ENCODE measurements at regions not wholly inside any gene's neighbourhood (a gene's known extent, or its start where the extent isn't known, plus 50 kb on each side); places are given as distances from the start of the nearest gene placed in this dataset.

DNA sequence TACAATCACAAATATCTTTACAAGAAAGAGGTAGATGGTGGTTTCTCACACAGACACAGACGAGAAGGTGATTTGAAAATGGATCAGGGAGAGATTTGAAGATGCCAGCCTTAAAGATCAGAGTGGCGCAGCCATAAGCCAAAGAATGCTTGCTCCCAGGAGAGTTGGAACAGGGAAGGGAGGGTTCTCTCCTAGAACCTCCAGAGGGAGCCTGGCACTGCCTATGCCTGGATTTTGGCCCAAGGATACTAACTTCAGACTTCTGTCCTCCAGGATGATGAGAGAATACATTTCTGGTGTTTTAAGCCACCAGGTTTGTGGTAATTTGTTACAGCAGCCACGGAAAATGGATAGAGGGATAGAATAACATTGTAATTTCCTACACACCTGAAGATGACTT, 279.1 kb downstream of the FAM43A start:
- TF ChIP-seq, protein P1, sequence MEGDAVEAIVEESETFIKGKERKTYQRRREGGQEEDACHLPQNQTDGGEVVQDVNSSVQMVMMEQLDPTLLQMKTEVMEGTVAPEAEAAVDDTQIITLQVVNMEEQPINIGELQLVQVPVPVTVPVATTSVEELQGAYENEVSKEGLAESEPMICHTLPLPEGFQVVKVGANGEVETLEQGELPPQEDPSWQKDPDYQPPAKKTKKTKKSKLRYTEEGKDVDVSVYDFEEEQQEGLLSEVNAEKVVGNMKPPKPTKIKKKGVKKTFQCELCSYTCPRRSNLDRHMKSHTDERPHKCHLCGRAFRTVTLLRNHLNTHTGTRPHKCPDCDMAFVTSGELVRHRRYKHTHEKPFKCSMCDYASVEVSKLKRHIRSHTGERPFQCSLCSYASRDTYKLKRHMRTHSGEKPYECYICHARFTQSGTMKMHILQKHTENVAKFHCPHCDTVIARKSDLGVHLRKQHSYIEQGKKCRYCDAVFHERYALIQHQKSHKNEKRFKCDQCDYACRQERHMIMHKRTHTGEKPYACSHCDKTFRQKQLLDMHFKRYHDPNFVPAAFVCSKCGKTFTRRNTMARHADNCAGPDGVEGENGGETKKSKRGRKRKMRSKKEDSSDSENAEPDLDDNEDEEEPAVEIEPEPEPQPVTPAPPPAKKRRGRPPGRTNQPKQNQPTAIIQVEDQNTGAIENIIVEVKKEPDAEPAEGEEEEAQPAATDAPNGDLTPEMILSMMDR (IDR thresholded peaks at IDR 0.05; ENCODE audit: low read length) = no peak
- TF ChIP-seq EZH2phosphoT487 (IDR thresholded peaks at IDR 0.05; ENCODE audit: low read length) = no peak

Measured in MM.1S (cell line).